ENCODE measurements at regions not wholly inside any gene's neighbourhood (a gene's known extent, or its start where the extent isn't known, plus 50 kb on each side); places are given as distances from the start of the nearest gene placed in this dataset.

DNA sequence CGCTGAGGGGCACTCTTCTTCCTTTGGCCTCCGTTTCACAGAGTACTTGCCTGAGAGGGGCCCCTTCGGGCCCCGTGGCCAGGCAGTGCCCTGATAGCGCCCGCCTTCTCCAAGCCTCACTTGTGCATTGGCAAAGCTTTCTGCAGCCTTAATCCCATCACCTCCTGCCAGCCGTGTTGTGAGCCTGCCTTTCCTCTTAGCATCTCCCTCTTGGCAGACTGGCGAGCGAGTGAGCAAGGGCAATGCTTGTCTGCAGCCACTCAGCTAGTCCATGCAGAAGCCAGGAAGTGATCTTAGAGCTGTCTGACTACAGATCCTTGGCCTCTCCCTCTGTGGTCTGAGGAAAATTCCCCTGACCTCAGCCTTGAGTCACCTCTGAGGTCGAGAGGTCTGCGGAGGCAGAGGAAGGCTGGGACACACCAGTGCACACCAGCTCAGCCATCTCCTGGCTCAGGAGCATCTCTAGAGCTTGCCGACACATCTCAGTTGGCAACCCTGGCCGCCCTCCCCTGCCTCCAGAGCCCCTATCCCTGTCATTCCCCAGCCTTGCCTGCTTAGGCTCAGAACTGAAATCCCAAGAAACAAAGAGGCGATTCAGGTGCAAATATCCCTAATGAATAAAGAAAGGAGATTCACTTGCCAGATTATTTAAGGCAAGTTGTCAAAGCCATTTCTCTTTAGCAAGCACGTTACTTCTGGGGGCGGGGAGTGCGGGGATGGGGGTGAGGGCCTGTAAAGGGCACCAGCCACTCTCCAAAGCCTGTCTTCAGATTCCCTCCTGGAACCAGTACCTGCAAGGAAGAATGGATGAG is 143.5 kb upstream of the MAMLD1 start:
- TF ChIP-seq SETDB1 (CRISPR knock-in tag; IDR thresholded peaks at IDR 0.05; ENCODE audit: borderline replicate concordance) (no peak), ZNF274 (CRISPR knock-in tag; IDR thresholded peaks at IDR 0.05) (no peak)
- TF ChIP-seq, protein P1, sequence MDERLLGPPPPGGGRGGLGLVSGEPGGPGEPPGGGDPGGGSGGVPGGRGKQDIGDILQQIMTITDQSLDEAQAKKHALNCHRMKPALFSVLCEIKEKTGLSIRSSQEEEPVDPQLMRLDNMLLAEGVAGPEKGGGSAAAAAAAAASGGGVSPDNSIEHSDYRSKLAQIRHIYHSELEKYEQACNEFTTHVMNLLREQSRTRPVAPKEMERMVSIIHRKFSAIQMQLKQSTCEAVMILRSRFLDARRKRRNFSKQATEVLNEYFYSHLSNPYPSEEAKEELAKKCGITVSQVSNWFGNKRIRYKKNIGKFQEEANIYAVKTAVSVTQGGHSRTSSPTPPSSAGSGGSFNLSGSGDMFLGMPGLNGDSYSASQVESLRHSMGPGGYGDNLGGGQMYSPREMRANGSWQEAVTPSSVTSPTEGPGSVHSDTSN (CRISPR knock-in tag; IDR thresholded peaks at IDR 0.05), result no peak

Measured in HepG2 (cell line).